PFSK-1 (cell line): ENCODE measurements at regions not wholly inside any gene's neighbourhood (a gene's known extent, or its start where the extent isn't known, plus 50 kb on each side); places are given as distances from the start of the nearest gene placed in this dataset.

Experiments
- REST ChIP-seq, 2 experiments: IDR thresholded peaks; 2 replicates each; pipeline versions ENCODE4 v1.6.1 to v1.8.0; 2011 to 2012; ENCODE audit warnings: low read depth in 2 of 2, low read length in 2 of 2, control low read depth in 1 of 2, inconsistent platforms in 1 of 2, mild to moderate bottlenecking in 1 of 2, moderate library complexity in 1 of 2; ENCODE audit not compliant: insufficient read depth in 1 of 2
- TAF1 ChIP-seq: IDR thresholded peaks from 2 replicates; pipeline ENCODE4 v1.6.1; 2012; ENCODE audit warnings: low read length, control low read depth, borderline replicate concordance; ENCODE audit not compliant: insufficient read depth

- TF ChIP-seq TAF1 = no peak
- TF ChIP-seq REST (IDR thresholded peaks at IDR 0.05; ENCODE audit: insufficient read depth in 1 of 2, low read depth in 2 of 2, low read length in 2 of 2) = no peak
These were observed 175.1 kb downstream of the ADSS2 start for GRCh38 chr1:244276646-244277045.
